GM12864 (cell line): ENCODE measurements at regions not wholly inside any gene's neighbourhood (a gene's known extent, or its start where the extent isn't known, plus 50 kb on each side); places are given as distances from the start of the nearest gene placed in this dataset.
"Not testable (repeated sequence)": the region's sequence is repeated elsewhere in the genome, so short reads cannot be mapped to it uniquely, and the experiment has no call there.

ENCODE experiments used
- DNase-seq: peaks from one replicate; pipeline ENCODE4 v3.0.0-alpha.2; 2011; ENCODE audit warnings: low read depth
- H3K4me3 ChIP-seq: 2 replicates; pipeline ENCODE4 v1.5.1; 2011; ENCODE audit warnings: mild to moderate bottlenecking, low read depth, low read length, control low read depth
- CTCF ChIP-seq: IDR thresholded peaks from 2 replicates; pipeline ENCODE4 v1.5.1; 2011; ENCODE audit warnings: low read depth, mild to moderate bottlenecking, moderate library complexity, low read length, control low read depth, inconsistent platforms; ENCODE audit errors: missing control alignments

GRCh38 chr3:70618151-70618550 is 305.7 kb upstream of the MDFIC2 start:
- DNase-seq, result no peak
- no peak overlapping the region for H3K4me3 ChIP-seq
- TF ChIP-seq CTCF, result no peak

GRCh38 chr3:70617349-70617748 is 304.9 kb upstream of the MDFIC2 start:
- H3K4me3 ChIP-seq, DNase-seq: not testable (repeated sequence)

- no peak for TF ChIP-seq CTCF
- H3K4me3 ChIP-seq, result no peak overlapping the region
- DNase-seq, result no peak
These were observed 302.8 kb upstream of the MDFIC2 start for GRCh38 chr3:70615286-70615685.

- TF ChIP-seq CTCF, result no peak
- H3K4me3 ChIP-seq, result no peak overlapping the region
- DNase-seq, result no peak
These were observed 301.7 kb upstream of the MDFIC2 start for GRCh38 chr3:70614111-70614510.

GRCh38 chr3:70612920-70613319 is 300.5 kb upstream of the MDFIC2 start:
- no peak for DNase-seq
- H3K4me3 ChIP-seq, result no peak overlapping the region
- no peak for TF ChIP-seq CTCF

- not testable (repeated sequence) for H3K4me3 ChIP-seq, DNase-seq
These were observed 299.3 kb upstream of the MDFIC2 start for GRCh38 chr3:70611667-70612277.

GRCh38 chr3:70608434-70608833 is 296.0 kb upstream of the MDFIC2 start:
- no peak for DNase-seq
- H3K4me3 ChIP-seq, result no peak overlapping the region
- no peak for TF ChIP-seq CTCF

GRCh38 chr3:70607469-70607868 is 295.0 kb upstream of the MDFIC2 start:
- no peak overlapping the region for H3K4me3 ChIP-seq
- no peak for DNase-seq
- no peak for TF ChIP-seq CTCF
